Spleen (tissue), 7 donors: ENCODE measurements at regions not wholly inside any gene's neighbourhood (a gene's known extent, or its start where the extent isn't known, plus 50 kb on each side); places are given as distances from the start of the nearest gene placed in this dataset.

Experiments used
- POLR2A ChIP-seq, 3 donors: fragments of 450-650 bp; IDR thresholded peaks; one replicate each; pipeline ENCODE4 v1.5.1; 2017; ENCODE audit warnings: antibody characterized with exemption in 3 of 3, mild to moderate bottlenecking in 1 of 3
- TF ChIP-seq, protein P1 (sequence below), 11 experiments: fragments of 200-600 bp in 7 of 11; fragments of 450-650 bp in 4 of 11; sonication (generic) in 4 of 11; IDR thresholded peaks in 8 of 11; conservative IDR thresholded peaks in 3 of 11; 1 replicate in 7 of 11; 2 replicates in 4 of 11; pipeline versions ENCODE4 v1.4.0 to v1.8.0; 2016 to 2021; ENCODE audit warnings: antibody characterized with exemption in 11 of 11, inconsistent platforms in 4 of 11, mild to moderate bottlenecking in 1 of 11
- donor health status: DM: no; HTN: no; CAD: no; lungs with moderate emphysema.
- donor health status: DM: no; HTN: no; CAD: no.
- donor health status: DM: no; HTN: no; CAD: no.

DNA sequence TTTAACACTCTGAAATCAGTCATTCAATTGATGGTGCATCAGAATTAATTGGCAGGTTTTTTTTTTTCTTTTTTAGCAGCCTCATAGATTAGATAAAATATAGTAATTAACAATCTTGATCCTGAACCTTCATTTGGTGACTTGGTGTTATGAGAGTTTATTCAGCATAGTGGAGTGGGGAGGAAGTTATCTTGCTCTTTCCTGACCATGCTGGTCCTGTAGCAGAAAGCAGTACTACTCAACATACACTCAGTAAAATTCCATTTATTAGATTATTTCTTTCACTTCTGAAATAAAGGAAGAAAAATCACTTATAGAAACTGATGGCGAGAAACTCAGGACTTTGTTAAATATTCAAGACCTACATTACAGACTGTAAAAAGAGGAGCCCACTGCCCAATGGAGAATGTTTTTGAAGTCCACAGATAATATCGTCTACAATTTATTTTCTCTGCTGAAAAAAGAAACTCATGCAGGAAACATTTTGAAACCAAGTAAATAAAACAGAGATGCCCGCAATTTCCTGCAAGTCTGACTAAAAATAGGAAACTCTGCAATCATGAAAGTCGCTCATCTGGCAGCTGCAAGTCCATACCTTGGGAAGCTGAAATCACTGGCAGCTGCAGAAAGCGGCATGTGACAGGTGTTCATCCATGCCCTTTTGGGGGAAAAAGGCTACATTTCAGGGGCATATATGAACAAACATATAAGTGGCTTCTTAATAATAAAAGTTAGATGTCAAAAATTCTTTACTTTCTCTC is 233.2 kb upstream of the RFX3 start:
- TF ChIP-seq, protein P1, sequence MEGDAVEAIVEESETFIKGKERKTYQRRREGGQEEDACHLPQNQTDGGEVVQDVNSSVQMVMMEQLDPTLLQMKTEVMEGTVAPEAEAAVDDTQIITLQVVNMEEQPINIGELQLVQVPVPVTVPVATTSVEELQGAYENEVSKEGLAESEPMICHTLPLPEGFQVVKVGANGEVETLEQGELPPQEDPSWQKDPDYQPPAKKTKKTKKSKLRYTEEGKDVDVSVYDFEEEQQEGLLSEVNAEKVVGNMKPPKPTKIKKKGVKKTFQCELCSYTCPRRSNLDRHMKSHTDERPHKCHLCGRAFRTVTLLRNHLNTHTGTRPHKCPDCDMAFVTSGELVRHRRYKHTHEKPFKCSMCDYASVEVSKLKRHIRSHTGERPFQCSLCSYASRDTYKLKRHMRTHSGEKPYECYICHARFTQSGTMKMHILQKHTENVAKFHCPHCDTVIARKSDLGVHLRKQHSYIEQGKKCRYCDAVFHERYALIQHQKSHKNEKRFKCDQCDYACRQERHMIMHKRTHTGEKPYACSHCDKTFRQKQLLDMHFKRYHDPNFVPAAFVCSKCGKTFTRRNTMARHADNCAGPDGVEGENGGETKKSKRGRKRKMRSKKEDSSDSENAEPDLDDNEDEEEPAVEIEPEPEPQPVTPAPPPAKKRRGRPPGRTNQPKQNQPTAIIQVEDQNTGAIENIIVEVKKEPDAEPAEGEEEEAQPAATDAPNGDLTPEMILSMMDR (IDR thresholded peaks at IDR 0.05 in 8 of 11, conservative IDR thresholded peaks at IDR 0.05 in 3 of 11) = no peak
- TF ChIP-seq POLR2A (IDR thresholded peaks at IDR 0.05) = no peak
